ENCODE measurements at regions not wholly inside any gene's neighbourhood (a gene's known extent, or its start where the extent isn't known, plus 50 kb on each side); places are given as distances from the start of the nearest gene placed in this dataset.

DNA sequence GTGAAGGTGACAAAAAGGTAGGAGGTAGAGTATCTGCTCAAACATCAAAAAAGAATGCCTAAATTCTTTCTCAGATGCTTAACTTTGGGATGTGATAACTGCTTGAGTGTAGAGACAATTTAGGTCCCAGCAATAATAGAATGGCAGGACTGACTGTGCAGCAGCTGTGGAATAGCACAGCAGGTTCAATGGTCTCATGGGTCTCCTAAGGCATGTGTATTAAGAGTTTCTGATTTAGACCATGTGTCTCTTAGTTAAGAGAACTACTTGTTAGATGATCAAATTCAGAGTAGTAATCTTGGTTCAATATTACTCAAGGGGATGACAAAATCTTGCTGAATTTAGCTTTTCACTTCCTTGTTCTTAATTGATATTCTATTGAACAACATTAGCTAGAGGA, 72.0 kb downstream of the ALX1 start:
- no peak for DNase-seq

DNA sequence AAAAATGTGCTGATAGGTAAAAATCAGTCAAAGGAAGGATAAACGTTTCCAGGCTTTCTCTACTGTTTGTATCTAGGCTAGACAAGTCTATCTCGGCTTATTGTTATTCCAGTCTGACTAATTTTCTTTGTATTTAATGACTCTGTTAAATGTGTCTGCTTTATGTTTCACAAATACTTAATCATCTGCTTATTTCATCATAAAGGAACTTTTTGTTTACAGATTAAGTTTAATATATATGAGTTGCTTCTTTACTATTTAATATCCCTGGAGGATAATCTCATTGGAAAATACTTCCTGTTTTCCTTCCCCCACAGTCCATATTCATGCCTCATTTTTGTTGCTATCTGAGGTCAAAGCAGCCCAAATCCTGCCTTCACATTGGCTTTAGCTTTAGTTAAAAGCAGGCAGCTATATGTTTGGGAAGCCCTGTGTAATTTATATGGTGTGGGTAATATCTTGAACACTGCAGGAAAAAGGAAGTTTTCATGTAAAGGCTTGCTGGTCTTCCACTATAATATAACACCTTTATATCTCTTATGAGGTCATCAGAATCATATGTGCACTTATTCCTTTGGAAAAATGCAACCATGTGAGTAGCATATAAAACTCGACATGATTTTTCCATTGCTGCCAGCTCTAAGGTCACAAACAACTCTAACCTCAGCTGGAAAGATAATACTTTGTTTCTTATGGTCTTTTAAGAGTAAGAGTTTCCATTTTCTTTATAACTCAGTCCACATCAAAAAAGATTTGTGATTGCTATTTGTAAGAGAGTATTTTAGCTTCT, 76.8 kb downstream of the ALX1 start:
- no peak for DNase-seq

DNA sequence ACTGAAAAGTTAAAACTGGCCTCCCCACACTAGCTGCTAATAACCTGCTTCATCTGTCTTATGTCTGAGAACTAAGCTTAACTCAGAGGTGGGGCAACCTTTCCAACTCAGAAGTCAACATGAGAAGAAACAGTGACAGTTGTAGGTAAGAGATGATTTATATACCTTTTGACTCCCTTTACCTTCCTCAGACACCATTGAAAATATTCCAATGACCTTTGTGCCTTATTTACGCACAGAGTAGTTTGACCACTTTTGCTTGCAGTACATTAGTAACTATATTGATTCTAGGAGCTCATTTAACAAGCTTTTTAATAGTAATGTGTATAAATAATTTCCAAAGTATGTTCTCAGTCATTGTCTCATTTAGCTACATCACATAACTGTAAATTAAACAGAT, 77.6 kb downstream of the ALX1 start:
- no peak for DNase-seq

DNA sequence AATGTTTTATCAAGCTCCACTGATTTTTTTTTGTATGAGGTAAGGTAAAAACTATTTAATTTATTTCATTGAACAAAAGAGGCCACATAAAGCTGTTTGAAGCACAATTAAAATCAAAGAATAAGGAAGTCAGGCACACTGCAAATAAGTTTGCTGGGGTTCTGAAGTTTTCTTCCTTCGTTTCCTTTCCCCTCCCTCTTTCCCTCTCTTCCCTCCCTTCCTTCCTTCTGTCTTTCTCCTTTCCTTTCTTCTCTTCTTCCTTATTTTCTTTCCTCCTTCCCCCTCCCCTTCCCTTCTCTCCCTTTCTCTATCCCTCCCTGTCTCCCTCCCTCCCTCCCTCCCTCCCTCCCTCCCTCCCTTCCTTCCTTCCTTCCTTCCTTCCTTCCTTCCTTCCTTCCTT, 78.7 kb downstream of the ALX1 start:
- DNase-seq = no peak

DNA sequence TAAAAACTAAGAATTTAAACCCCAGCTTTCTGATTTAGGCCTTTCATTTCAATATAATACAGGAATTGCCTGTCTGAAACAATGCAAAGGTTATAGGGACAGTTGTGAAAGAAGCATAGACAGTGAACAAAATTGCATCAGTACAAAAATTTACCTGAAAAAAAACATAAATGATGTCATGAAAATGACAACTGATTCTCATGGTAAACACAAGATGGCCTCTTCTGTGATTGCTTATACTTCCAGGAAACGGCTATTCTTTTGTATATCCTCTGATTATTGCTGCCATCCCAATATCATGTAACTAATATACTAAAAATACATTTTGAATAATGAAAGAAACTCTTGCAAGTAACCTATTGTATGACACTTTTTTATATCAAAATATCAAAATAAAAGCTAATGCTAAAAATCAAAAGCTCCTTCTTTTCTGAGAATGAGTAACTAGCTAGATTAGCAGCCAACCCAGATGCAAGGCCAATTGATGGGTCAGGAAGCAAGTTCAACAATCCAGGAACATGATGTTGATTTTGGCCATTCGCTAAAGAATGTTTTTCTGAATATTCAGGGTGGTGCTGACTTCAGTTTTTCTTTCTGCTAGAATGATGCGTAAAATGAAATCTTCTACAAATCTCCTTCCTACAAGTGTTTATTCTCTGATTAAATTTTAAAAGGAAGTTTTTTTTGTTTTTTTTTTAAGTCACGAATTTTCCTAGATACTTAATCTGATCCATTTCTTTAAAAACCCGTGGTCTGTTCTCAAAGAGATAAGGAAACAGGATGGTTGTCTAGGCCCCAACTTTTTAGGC, 83.6 kb downstream of the ALX1 start:
- DNase-seq = no peak

DNA sequence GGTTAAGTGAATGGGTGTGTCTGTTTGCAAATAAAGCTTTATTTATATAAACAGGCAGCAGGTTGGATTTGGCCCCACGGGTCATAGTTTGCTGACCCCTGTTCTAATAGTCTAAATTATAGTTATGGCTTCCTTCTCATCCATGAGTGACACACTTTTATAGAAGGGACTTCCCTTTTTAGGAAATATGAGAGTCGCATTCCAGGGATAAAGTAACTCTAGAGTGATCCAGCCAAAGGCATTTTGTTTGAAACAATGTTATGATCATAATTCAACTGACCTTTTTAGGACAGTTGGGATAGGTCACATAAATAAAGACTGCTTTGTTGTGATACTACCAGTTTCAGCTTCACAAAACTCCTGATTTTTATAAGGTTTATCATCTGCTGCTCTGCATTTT, 87.9 kb downstream of the ALX1 start:
- no peak for DNase-seq

DNA sequence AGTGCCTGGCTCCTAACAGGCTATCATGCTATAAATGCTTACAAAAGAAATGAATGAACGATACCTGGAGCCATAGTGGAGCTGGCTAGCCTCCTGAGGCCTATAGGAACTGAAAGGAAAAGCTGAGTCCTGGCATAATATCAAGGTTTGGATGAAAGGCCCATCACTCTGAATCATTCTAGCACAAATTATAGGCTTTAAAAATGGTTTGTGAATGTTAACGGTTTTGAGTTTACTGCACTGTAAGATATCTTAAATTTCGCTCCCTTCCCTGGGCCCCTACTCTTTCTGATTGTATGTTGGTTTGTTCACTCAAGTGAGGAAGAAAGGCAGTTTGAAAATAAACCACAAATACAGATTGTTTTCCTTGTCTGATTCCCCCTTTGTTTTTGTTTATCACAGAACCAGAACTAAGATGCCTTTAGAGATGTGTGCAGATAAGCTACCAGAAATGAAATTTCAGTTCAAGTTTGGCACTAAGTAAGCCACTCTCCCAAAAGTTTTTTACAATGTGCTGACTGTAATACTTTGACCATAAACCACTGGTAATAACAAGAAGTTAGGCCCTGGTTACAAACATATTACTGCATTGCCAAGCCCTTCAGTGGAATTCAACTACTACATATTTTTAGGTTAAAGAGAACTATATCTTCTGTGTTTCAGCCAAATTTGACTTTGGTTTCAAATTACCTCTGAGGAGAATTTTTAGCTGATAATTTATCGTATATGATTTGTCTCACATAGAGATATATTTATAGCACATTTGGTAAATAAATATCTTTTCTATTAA, 89.5 kb downstream of the ALX1 start:
- no peak for DNase-seq

DNA sequence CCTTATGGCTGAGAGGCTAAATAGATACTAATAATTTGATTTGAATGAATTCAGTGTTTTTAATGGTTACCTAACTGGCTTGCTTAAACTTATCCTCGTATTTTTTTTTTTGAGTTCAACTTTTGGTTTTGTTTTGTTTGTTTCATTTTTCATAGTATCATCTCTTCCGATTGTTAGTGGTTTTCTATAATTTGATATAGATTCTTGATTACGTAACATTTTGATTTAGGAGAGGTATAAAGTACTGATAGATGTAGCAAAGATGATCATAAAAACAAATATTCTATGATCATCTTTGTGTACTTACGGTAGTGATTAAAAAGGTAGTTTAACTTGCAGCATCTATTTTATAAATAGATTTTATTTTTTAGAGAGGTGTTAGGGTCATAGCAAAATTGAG, 93.0 kb downstream of the ALX1 start:
- no peak for DNase-seq

DNA sequence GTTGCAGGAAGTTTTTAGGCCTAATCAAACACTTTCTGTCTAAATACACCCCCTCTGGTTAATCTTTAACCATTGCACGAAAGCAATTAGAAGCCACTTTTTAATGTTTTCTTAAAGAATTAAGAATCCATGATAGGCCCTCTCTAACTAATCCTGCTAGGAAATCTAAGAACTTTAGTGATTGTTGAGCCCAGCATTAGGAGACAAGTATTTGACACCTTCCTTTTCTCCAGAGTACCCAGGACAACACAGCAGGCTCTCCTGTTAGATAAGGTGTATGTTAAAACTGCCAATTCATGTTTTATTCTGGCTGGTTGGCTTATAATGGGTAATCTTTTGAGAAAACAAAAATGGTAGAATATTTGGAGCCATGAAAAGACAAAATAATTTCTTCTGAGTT, 95.0 kb downstream of the ALX1 start:
- DNase-seq = no peak

DNA sequence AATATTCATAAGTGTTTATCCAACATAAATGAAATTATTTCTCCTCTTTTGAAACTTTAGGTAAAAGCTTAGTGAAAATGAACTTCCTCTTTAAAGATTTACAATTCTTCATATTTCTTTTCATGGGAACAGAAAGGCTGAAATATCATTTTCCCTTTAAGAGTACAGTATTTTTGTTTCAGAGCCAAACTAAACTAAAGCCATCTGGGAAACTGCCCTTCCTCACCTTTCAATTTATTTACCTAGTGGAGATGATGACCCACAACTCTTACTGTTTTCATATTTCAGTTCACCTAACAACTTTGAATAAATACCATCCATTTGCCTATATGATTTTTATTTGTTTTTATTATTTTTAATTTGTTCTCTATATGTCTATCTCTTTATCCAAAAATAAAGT, 105.4 kb downstream of the ALX1 start:
- DNase-seq = no peak

DNA sequence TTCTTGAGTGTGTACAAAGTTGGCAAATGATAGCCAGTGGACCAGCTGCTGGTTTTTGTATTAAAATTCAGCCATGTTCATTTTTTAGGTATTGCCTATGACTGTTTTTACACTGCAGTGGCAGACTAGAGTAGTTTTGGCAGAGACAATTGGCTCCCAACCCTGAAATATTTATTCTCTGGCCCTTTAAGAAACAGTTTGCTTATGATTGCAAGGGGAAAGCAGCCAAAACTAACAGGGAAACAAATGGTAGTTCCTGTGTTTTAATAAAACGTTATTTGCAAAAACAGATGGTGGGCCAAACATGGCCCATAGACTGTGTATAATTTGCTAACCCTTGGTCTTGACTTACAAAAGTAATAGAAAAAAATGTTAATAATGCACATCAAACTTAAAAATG, 110.2 kb downstream of the ALX1 start:
- no peak for DNase-seq

DNA sequence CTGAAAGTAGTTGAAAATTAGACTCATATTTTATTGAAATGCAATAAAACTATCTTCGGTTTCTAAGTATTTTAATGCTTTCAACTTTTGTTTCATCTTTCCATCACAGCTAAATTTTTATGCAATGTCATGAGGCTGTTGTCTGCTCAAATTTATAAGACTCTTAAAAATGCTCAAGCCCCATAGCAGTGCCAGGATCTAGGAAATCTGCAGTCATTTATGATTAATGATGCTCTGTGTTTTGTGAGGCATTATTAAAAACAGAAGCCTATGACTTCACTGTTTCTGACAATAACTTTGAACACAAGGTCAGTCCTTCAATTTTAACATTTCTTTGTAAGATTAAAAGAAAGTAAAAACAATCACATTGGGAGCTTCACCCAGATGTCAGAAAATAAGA, 112.5 kb downstream of the ALX1 start:
- DNase-seq = no peak

DNA sequence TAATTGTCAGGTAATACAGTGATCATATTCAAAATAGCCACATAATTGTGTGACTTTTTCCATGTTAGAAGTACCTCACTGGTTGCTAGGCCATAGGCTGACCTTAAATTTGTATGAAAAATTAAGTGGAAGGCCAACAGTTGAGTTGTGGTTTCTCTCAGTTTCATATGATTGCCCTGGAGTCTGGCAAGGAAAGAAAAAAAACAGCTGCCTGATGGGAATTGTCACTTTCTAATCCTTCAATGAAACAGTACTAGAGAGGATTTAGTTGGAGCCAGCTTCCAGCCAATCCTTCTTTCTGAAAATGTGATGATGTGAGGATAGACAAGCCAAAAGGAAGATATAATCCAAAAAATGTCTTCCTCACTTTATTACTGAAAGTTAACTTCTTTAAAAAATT, 113.6 kb downstream of the ALX1 start:
- DNase-seq = no peak

DNA sequence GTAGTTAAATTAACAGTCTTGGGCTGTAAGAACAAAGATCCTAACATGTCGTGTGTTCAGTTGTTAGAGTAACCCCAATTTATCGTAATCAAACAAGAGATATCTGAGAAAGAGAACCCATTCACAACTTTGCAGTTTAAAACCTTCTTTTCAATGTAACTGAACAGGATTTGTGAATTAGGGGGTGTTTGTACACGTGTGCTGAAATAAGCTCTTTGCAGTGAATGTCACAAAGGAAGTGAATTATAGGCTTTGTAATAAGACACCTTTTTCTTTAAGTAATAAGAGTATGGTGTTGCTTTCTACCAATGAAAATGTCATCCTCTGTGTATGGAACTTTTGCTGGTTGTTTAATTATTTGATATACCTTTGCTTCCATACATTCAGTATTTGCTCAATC, 114.0 kb downstream of the ALX1 start:
- DNase-seq = no peak

DNA sequence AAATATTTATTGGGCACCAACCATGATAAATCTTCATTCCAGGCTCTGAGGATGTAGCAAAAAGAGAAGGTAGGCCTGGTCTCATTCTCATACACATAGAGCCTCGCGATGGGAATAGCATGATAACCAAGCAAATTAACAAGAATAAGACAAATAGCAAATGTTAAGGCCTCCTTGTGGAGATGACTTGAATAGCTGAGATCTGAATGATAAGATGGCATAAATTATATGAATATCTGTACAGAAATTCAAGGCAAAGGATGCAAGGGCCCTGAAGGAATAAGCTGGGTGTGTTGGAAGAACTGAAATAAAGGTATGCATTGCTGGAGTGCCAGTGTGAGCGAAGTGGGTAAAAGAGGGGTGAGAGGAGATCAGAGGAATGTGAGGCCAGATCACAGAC, 114.8 kb downstream of the ALX1 start:
- no peak for DNase-seq

DNA sequence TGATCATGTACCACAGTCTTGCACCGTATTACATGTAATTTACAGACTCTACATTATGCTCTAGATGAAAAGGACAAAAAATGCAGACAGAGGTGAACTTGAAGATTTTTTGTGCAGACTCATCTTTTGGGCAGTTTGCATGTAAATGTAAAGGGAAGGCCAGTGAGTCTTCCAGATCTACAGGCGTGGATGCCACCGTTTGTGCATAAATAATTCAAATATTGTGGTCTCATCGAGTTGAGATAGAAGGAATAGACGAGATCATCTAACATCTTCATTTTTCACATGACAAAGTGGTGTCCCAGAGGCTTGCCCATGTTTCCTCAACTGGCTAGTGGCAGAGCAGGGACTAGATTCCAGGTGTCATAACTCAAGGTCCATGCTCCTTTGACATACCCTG, 125.2 kb downstream of the ALX1 start:
- no peak for DNase-seq

DNA sequence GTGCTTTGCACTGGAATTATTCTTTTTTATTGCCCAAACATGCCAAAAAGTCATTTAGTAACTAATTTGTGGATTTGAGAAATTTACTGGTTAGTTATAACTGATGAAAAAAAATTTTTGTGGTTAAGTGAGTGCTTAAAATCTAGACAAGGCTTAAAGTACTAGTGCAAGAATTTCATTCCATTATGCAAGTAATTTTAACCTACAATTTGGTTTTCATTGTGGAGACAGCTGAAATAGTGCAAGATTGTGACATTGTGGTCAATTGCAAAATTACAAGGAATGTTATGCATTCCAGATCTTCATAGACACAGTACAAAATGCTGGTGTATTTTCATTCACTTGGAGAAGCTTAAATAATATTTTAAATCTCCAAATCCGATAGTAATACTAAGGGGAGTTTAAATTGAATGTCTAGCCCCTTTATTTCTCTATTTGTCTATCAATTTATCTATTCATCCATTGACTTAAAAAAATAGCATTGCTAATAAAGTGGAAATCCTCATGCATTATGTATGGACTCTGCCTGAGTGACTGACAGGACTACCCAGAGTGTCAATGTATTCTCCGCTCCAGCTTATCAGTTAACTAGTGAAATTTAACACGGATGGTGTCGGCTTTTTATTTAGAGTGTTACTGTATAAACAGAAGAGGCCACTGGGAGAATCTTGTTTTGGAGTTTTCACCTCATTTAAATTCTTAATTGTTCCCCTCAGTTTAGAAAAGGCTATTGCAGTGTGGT, 125.9 kb downstream of the ALX1 start:
- no peak for DNase-seq

DNA sequence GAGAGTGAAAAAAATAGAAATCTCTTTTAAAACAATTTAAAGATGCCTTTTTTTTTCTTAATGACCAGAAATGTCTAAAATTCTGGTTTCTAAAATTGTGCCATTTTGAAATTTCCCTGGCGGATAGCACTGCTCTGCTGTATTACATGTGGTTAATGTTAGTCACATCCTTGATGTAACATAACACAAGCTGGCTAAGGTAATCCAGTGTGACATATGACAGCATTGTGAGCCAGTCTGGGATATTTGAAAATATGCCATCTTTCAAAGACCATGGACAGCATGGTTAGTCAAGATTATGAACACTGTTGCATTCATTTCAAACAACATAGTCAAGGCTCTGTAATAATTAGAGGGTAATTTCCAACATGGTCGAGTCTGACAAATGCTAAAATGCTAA, 133.2 kb downstream of the ALX1 start:
- DNase-seq = no peak

DNA sequence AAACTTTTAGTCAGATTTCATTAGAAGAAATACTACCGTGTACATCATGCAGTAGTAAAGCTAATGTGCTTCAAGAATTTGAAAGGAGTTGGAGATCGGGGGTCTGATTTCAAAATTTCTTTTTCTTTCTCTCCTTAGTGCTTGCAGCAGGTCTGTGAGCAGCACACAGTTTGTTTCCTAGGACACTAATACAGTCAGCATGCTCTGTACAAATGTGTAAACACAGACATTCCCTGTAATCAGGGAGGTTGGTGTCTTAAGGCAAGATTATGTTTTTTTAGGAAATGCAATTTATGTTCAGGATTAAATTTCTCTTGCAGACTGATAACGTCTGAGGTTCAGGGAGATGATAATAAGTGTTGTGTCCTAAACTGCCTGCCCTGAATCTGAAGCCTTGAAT, 142.7 kb downstream of the ALX1 start:
- no peak for DNase-seq

DNA sequence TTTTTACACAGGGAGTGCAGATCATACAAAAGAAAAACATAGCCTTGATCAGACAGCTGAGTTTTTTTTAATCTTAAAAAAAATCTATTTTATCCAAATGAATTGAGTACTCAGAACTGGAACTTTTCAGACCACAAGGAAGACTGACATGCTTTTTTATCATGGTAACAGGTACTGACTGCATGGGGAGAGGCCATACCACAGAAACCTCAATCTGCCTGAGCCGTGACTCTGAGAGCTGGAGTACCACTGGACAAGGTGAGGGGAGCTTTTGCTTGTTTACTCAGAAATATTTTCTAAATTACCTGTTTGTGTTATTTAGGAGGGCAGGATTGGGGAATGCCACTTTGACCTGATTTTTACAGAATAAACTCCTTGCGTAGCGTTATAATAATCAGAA, 143.9 kb downstream of the ALX1 start:
- DNase-seq = no peak

DNA sequence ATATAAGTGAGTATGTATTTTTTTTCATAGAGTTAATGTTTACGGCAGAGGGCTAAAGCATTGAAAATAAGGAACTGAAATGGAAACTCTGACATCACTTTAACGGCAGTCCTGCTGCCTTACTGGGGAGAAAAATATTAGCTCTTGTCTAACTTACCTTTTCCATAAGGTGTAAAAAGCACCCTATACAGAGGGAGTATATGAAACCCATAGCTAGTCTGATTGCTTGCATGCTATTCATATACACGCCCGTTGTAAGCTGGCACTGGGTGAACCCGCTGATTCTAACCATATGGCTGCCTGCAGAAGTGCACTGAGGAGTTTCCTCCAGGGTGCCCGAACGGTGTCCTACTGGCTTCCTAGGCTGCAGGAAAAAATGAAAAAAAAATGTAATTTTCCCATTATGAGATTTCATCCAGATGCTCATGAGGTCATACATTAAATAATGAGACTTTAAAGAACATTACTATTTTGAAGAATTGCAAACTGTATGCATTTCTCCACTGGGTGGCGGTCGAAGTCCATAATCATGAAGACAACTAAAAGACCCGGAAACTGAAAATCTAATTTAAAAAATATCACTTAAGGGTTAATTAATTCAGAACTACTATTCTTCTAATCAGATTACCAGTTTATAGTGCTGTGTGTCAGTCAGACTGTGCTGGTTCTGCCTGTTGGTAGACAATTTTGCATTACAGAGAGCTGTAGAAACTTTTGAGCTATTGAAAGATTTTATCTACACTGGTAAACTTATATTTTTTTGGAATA, 144.7 kb downstream of the ALX1 start:
- DNase-seq = peak; percentile 27

DNA sequence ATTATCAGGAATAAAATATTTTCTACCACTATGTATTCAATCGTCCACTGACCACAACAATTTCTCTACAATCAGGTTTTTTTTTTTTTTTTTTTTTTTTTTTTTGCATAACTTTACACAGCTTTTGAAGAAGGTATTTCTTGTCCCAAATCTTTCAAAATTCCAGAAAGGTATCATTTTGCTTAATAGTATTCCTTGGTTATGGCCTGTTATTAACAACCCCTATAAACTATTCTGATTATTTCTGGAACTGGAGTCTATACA, 145.3 kb downstream of the ALX1 start:
- DNase-seq = no peak

DNA sequence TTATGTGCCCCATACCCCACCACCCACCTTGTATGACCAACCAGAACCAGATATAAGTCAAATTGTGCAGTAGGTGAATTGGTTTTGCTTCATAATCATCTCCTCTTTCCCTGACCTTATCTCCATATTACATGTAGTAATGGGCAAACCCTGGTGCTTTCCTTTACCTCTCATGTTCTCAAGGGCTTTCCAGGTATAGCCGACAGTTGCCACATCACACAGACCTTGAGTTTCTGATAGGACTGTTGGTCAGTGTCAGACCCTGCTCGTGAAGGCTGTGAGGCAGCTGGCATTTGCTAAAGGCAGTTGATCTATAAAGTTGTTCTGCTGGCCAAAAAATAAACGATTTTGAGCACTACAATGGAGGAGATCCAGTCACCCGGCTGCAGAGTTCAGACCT, 145.9 kb downstream of the ALX1 start:
- DNase-seq = no peak
